A673 (cell line): ENCODE measurements at regions not wholly inside any gene's neighbourhood (a gene's known extent, or its start where the extent isn't known, plus 50 kb on each side); places are given as distances from the start of the nearest gene placed in this dataset.

Source experiments
- BruUV-seq: library from RNA; stranded (reverse); fragments of 400-500 nt; replicated peaks from 2 replicates; lab custom pipeline; 2021; lab: Mats Ljungman, UMichigan
- CTCF ChIA-PET: fragments of 300-600 bp; sonication (Branson Sonifier 250); formaldehyde crosslinking; loops from one replicate; lab custom pipeline; 2022; ENCODE audit warnings: antibody characterized with exemption; lab: Charles Lee
- POLR2A ChIA-PET: fragments of 300-600 bp; sonication (Branson Sonifier 250); formaldehyde crosslinking; loops from one replicate; lab custom pipeline; 2022; ENCODE audit warnings: antibody characterized with exemption; ENCODE audit not compliant: low non-redundant PET; lab: Charles Lee
- DNase-seq: peaks from one replicate; pipeline ENCODE4 v3.0.0-alpha.2; 2015; ENCODE audit warnings: low spot score
- H3K27ac ChIP-seq: fragments of 200-600 bp; sonication (generic); 2 replicates; pipeline ENCODE4 v1.5.1; 2016; ENCODE audit warnings: mixed run types, low read depth, mild to moderate bottlenecking, mixed read lengths, antibody characterized with exemption, low read length; ENCODE audit not compliant: poor library complexity, severe bottlenecking
- H3K27me3 ChIP-seq: fragments of 200-600 bp; sonication (generic); replicated peaks from 2 replicates; pipeline ENCODE4 v1.6.1; 2017; ENCODE audit warnings: mixed run types, low read depth, mild to moderate bottlenecking, mixed read lengths, antibody characterized with exemption, low read length; ENCODE audit not compliant: insufficient read depth, poor library complexity
- H3K36me3 ChIP-seq: fragments of 200-600 bp; sonication (generic); 2 replicates; pipeline ENCODE4 v1.6.1; 2016; ENCODE audit warnings: mixed run types, mild to moderate bottlenecking, mixed read lengths, antibody characterized with exemption, low read length; ENCODE audit not compliant: insufficient read depth, poor library complexity, severe bottlenecking
- H3K4me1 ChIP-seq: fragments of 200-600 bp; sonication (generic); 2 replicates; pipeline ENCODE4 v1.6.1; 2017; ENCODE audit warnings: mixed run types, mild to moderate bottlenecking, mixed read lengths, antibody characterized with exemption, low read length; ENCODE audit not compliant: insufficient read depth, poor library complexity, severe bottlenecking
- H3K4me3 ChIP-seq: fragments of 200-600 bp; sonication (generic); 2 replicates; pipeline ENCODE4 v1.5.1; 2016; ENCODE audit warnings: low read depth, mixed run types, mild to moderate bottlenecking, mixed read lengths, low read length; ENCODE audit not compliant: poor library complexity, severe bottlenecking
- H3K9me3 ChIP-seq: fragments of 200-600 bp; sonication (generic); 2 replicates; pipeline ENCODE4 v1.6.1; 2016; ENCODE audit warnings: mixed run types, low read depth, mild to moderate bottlenecking, mixed read lengths, antibody characterized with exemption, low read length; ENCODE audit not compliant: poor library complexity, severe bottlenecking
- EZH2 ChIP-seq: fragments of 200-600 bp; sonication (generic); IDR thresholded peaks from 2 replicates; pipeline ENCODE4 v1.6.1; 2017; ENCODE audit warnings: borderline replicate concordance, low read depth, mild to moderate bottlenecking, mixed read lengths, antibody characterized with exemption, low read length; ENCODE audit not compliant: poor library complexity, severe bottlenecking
- intact Hi-C: fragments of 100-400 bp; cut with micrococcal nuclease; formaldehyde crosslinking; loops from one replicate; pipeline ENCODE4 v1.10.0; 2022; ENCODE audit not compliant: unreplicated experiment
- TF ChIP-seq, protein P1 (sequence below): fragments of 300-800, 200-600 bp; sonication (generic); conservative IDR thresholded peaks from 2 replicates; pipeline ENCODE4 v1.5.1; 2017; ENCODE audit warnings: low read depth, mild to moderate bottlenecking, antibody characterized with exemption, low read length, moderate library complexity, mixed read lengths

DNA sequence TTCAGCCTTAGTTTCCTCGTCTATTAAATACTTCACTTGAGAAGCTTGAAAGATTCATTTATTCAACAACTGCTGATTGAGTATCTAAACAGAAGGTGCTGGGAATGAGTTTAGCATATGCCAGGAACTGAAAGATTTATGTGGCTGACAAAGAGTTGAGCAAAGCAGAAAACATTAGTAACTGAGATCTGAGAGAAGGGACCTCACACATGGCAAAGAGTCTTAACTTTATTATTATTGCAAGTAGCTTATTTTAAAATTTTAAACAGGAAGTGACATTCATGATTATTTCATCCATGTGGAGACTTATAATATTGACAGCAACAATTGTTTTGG, 133.6 kb downstream of the CASP12 start:
- POLR2A ChIA-PET = no interaction called here
- TF ChIP-seq, protein P1, sequence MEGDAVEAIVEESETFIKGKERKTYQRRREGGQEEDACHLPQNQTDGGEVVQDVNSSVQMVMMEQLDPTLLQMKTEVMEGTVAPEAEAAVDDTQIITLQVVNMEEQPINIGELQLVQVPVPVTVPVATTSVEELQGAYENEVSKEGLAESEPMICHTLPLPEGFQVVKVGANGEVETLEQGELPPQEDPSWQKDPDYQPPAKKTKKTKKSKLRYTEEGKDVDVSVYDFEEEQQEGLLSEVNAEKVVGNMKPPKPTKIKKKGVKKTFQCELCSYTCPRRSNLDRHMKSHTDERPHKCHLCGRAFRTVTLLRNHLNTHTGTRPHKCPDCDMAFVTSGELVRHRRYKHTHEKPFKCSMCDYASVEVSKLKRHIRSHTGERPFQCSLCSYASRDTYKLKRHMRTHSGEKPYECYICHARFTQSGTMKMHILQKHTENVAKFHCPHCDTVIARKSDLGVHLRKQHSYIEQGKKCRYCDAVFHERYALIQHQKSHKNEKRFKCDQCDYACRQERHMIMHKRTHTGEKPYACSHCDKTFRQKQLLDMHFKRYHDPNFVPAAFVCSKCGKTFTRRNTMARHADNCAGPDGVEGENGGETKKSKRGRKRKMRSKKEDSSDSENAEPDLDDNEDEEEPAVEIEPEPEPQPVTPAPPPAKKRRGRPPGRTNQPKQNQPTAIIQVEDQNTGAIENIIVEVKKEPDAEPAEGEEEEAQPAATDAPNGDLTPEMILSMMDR = no peak
- no peak for TF ChIP-seq EZH2
- peak; percentile 42 for DNase-seq
- Histone ChIP-seq H3K27me3 (no peaks in the 10 kb centered on the region), H3K9me3 (peaks cover 3% of the 10 kb centered on the region), H3K27ac (no peak overlapping the region), H3K4me3 (no peak overlapping the region), H3K36me3 (no peaks in the 10 kb centered on the region), H3K4me1 (peaks cover 14% of the 10 kb centered on the region)
- BruUV-seq = no TSS peak
- intact Hi-C loops = no loop called here
- CTCF ChIA-PET = no interaction called here

DNA sequence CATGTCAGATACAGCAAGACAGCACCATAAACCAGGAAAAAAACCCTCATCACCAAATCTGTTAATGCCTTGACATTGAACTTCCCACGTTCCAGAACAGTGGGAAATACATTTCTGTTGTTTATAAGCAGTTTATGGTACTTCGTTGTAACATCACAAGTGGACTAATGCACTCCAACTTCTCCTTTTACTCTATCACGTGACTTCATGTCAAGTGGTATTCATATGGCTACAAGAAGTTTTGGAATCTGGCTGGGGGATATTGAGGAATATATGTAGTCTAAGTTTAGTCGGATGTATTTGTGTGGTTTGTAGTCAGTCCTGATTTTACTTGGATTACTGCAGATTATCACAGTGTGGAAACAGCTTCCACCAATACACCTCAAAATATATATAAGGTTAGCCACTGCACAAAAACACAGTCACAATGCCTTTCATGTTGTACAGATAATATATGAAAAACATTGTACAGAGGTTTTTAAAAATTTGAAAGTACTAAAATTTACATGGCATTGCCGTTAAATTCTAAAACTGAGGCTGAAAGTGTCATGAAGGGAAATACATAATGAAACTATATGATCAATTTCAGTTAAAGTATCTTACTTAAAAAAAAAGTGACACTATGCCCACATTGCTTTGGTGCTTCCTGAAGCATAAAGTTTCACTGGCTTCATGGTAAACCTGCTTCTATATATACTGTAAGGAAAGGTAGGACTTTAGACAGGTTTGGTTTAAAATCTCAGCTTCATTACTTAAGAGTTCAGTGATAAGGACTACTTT, 134.1 kb downstream of the CASP12 start:
- no peak overlapping the region for H3K4me3 ChIP-seq
- H3K27me3 ChIP-seq = no peaks in the 10 kb centered on the region
- peaks cover 14% of the 10 kb centered on the region for H3K4me1 ChIP-seq
- POLR2A ChIA-PET = no interaction called here
- CTCF ChIA-PET = no interaction called here
- TF ChIP-seq, protein P1 = no peak
- no peak for TF ChIP-seq EZH2
- peaks cover 9% of the 10 kb centered on the region for H3K9me3 ChIP-seq
- no peak overlapping the region for H3K27ac ChIP-seq
- no peaks in the 10 kb centered on the region for H3K36me3 ChIP-seq
- DNase-seq = no peak
- BruUV-seq = no TSS peak
- intact Hi-C loops = no loop called here

DNA sequence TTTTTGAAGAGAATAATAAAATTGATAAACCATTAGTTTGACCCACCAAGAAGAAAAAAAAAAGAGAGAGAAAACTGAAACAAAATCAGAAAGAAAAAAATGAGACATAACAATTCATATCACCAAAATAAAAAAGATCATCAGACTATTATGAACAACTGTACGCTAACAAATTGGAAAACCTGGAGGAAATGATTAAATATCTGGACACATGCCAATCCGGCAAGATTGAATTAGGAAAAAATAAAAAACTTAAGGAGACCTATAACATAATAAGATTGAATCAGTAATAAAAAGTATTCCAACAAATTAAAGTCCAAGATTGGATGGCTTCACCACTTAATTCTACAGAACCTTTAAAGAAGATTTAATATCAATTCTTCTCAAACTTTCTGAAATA, 136.7 kb downstream of the CASP12 start:
- Histone ChIP-seq H3K4me3 (no peak overlapping the region), H3K27me3 (no peaks in the 10 kb centered on the region), H3K4me1 (peaks cover 14% of the 10 kb centered on the region), H3K9me3 (peaks cover 13% of the 10 kb centered on the region), H3K27ac (no peak overlapping the region), H3K36me3 (no peaks in the 10 kb centered on the region)
- DNase-seq = no peak
- TF ChIP-seq EZH2 = no peak
- TF ChIP-seq, protein P1 = no peak
- ChIA-PET CTCF (no interaction called here), POLR2A (no interaction called here)
- no TSS peak for BruUV-seq
- intact Hi-C loops = no loop called here
